Activated CD4-positive, CD25-positive, alpha-beta regulatory T cell (primary cell): ENCODE measurements at regions not wholly inside any gene's neighbourhood (a gene's known extent, or its start where the extent isn't known, plus 50 kb on each side); places are given as distances from the start of the nearest gene placed in this dataset.

Experiments used
- DNase-seq, 4 experiments: peaks; one replicate each; lab custom pipeline; 2025; lab: John Stamatoyannopoulos, UW

GRCh38 chr16:5851393-5851982 lies 753.9 kb upstream of the EEF2KMT start:
- no peak for DNase-seq

GRCh38 chr16:5850632-5851392 lies 753.2 kb upstream of the EEF2KMT start:
- no peak for DNase-seq

- no peak for DNase-seq
Measured at GRCh38 chr16:5845046-5845445, 747.5 kb upstream of the EEF2KMT start.

- DNase-seq = no peak
Measured at GRCh38 chr16:5841974-5842373, 744.4 kb upstream of the EEF2KMT start.

- DNase-seq = no peak
Measured at GRCh38 chr16:5838725-5839124, 741.1 kb upstream of the EEF2KMT start.

GRCh38 chr16:5838071-5838470 lies 740.5 kb upstream of the EEF2KMT start:
- DNase-seq = no peak

GRCh38 chr16:5837007-5837670 lies 739.5 kb upstream of the EEF2KMT start:
- DNase-seq = no peak

- no peak for DNase-seq
Measured at GRCh38 chr16:5835876-5836275, 738.3 kb upstream of the EEF2KMT start.

GRCh38 chr16:5826332-5826731 lies 728.7 kb upstream of the EEF2KMT start:
- no peak for DNase-seq

- no peak for DNase-seq
Measured at GRCh38 chr16:5820472-5820871, 722.9 kb upstream of the EEF2KMT start.

- no peak for DNase-seq
Measured at GRCh38 chr16:5815570-5816237, 718.1 kb upstream of the EEF2KMT start.

- DNase-seq = no peak
Measured at GRCh38 chr16:5801396-5801795, 703.8 kb upstream of the EEF2KMT start.

GRCh38 chr16:5793556-5793955 lies 696.0 kb upstream of the EEF2KMT start:
- DNase-seq = no peak

GRCh38 chr16:5791011-5791657 lies 693.5 kb upstream of the EEF2KMT start:
- DNase-seq = no peak

- DNase-seq = no peak
Measured at GRCh38 chr16:5790512-5790911, 692.9 kb upstream of the EEF2KMT start.

GRCh38 chr16:5789033-5789432 lies 691.4 kb upstream of the EEF2KMT start:
- DNase-seq = no peak

GRCh38 chr16:5781436-5781835 lies 683.8 kb upstream of the EEF2KMT start:
- no peak for DNase-seq

- DNase-seq = no peak
Measured at GRCh38 chr16:5776876-5777275, 679.3 kb upstream of the EEF2KMT start.

- no peak for DNase-seq
Measured at GRCh38 chr16:5775916-5776315, 678.3 kb upstream of the EEF2KMT start.

- DNase-seq = no peak
Measured at GRCh38 chr16:5770118-5770517, 672.5 kb upstream of the EEF2KMT start.

GRCh38 chr16:5769513-5769912 lies 671.9 kb upstream of the EEF2KMT start:
- DNase-seq = no peak

- no peak for DNase-seq
Measured at GRCh38 chr16:5768445-5768844, 670.9 kb upstream of the EEF2KMT start.
